ENCODE measurements at regions not wholly inside any gene's neighbourhood (a gene's known extent, or its start where the extent isn't known, plus 50 kb on each side); places are given as distances from the start of the nearest gene placed in this dataset.

GRCh38 chr4:10889819-10890218 is 205.3 kb upstream of the CLNK start:
- TF ChIP-seq, protein P1, sequence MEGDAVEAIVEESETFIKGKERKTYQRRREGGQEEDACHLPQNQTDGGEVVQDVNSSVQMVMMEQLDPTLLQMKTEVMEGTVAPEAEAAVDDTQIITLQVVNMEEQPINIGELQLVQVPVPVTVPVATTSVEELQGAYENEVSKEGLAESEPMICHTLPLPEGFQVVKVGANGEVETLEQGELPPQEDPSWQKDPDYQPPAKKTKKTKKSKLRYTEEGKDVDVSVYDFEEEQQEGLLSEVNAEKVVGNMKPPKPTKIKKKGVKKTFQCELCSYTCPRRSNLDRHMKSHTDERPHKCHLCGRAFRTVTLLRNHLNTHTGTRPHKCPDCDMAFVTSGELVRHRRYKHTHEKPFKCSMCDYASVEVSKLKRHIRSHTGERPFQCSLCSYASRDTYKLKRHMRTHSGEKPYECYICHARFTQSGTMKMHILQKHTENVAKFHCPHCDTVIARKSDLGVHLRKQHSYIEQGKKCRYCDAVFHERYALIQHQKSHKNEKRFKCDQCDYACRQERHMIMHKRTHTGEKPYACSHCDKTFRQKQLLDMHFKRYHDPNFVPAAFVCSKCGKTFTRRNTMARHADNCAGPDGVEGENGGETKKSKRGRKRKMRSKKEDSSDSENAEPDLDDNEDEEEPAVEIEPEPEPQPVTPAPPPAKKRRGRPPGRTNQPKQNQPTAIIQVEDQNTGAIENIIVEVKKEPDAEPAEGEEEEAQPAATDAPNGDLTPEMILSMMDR (IDR thresholded peaks at IDR 0.05): no peak
- no peak for TF ChIP-seq POLR2A (IDR thresholded peaks at IDR 0.05)
